ENCODE measurements at regions not wholly inside any gene's neighbourhood (a gene's known extent, or its start where the extent isn't known, plus 50 kb on each side); places are given as distances from the start of the nearest gene placed in this dataset.

- no peak for TF ChIP-seq CTCF (IDR thresholded peaks at IDR 0.05; ENCODE audit: borderline replicate concordance, extremely low read depth, low read length, poor library complexity, severe bottlenecking)
- TF ChIP-seq EZH2 (IDR thresholded peaks at IDR 0.05; ENCODE audit: borderline replicate concordance, low read depth, low read length, severe bottlenecking) = no peak
Measured at GRCh38 chr9:38271666-38272241, 120.7 kb upstream of the ALDH1B1 start.

Measured in DND-41 (cell line).